ENCODE measurements at regions not wholly inside any gene's neighbourhood (a gene's known extent, or its start where the extent isn't known, plus 50 kb on each side); places are given as distances from the start of the nearest gene placed in this dataset.
A peak's percentile ranks its signal among the peaks of the same experiment; 100 is the strongest.

DNA sequence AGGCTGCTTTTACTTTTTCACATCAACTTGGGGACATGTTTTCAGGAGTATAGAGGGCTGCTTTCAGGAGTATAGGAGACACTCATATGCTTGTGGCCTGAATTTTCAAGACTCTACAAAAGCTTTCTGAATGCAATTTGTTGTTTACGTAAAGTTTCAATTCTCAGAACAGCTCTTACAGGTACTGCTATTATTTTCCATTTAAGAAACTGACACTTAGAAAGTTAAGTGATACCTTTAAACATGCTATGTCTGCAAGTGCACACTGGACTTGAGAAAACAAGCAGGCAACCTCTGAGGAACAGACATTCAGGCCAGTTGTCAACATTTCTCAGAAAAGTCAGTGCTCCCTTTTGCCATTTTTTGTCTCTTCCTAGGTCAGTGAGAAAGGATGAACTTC lies 70.0 kb upstream of the PHYHIPL start (continued):
- TF ChIP-seq NFIC (IDR thresholded peaks at IDR 0.05; ENCODE audit: low read depth, low read length) (no peak), ZSCAN29 (IDR thresholded peaks at IDR 0.05) (no peak), CHD4 (IDR thresholded peaks at IDR 0.05) (no peak), CHD2 (IDR thresholded peaks at IDR 0.05; ENCODE audit: borderline replicate concordance, low read depth, low read length) (no peak), SMC3 (IDR thresholded peaks at IDR 0.05; ENCODE audit: borderline replicate concordance, low read length) (no peak), CBX3 (IDR thresholded peaks at IDR 0.05; ENCODE audit: borderline replicate concordance, low read depth) (no peak), CREM (IDR thresholded peaks at IDR 0.05; ENCODE audit: low read depth) (0 out of 2 replicates have a peak, but pooled peaks have one; percentile 13), IRF4 (IDR thresholded peaks at IDR 0.05; ENCODE audit: low read depth, low read length) (no peak), STAT1 (conservative IDR thresholded peaks at IDR 0.05) (no peak), KDM1A (IDR thresholded peaks at IDR 0.05; ENCODE audit: borderline replicate concordance) (no peak), PAX8 (IDR thresholded peaks at IDR 0.05) (no peak; the same call in 1 of the 2 replicates), RELA (IDR thresholded peaks at IDR 0.05; ENCODE audit: borderline replicate concordance, partially characterized antibody) (no peak), GATAD2B (conservative IDR thresholded peaks at IDR 0.05; ENCODE audit: low read depth) (no peak)
- TF ChIP-seq, protein P1, sequence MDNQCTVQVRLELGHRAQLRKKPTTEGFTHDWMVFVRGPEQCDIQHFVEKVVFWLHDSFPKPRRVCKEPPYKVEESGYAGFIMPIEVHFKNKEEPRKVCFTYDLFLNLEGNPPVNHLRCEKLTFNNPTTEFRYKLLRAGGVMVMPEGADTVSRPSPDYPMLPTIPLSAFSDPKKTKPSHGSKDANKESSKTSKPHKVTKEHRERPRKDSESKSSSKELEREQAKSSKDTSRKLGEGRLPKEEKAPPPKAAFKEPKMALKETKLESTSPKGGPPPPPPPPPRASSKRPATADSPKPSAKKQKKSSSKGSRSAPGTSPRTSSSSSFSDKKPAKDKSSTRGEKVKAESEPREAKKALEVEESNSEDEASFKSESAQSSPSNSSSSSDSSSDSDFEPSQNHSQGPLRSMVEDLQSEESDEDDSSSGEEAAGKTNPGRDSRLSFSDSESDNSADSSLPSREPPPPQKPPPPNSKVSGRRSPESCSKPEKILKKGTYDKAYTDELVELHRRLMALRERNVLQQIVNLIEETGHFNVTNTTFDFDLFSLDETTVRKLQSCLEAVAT (IDR thresholded peaks at IDR 0.05), result no peak
- TF ChIP-seq, protein P2, sequence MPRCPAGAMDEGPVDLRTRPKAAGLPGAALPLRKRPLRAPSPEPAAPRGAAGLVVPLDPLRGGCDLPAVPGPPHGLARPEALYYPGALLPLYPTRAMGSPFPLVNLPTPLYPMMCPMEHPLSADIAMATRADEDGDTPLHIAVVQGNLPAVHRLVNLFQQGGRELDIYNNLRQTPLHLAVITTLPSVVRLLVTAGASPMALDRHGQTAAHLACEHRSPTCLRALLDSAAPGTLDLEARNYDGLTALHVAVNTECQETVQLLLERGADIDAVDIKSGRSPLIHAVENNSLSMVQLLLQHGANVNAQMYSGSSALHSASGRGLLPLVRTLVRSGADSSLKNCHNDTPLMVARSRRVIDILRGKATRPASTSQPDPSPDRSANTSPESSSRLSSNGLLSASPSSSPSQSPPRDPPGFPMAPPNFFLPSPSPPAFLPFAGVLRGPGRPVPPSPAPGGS (IDR thresholded peaks at IDR 0.05; ENCODE audit: borderline replicate concordance, insufficient read depth, low read depth, low read length, poor library complexity, severe bottlenecking), result peak; percentile 43

Data from GM12878 (cell line).